Left lobe of liver (tissue), 2 donors: ENCODE measurements at regions not wholly inside any gene's neighbourhood (a gene's known extent, or its start where the extent isn't known, plus 50 kb on each side); places are given as distances from the start of the nearest gene placed in this dataset.

ENCODE experiments used
- ATAC-seq: fragments of 200-7000 bp; cut with Tn5 transposase; one replicate; pipeline ENCODE4 v1.9.1; 2020; ENCODE audit warnings: mild to moderate bottlenecking, moderate library complexity
- DNase-seq: peaks from one replicate; pipeline ENCODE4 v3.0.0-alpha.2; 2020; ENCODE audit warnings: low spot score
- donor health status: DM: no; HTN: no; CAD: no; lungs with moderate emphysema.
- donor health status: DM: no; HTN: yes; CAD: no.

- DNase-seq (no peak), ATAC-seq (peak; percentile 44)
Measured at GRCh38 chr14:73800970-73801515, 50.6 kb upstream of the PTGR2 start.

GRCh38 chr14:73797543-73798265, 53.9 kb upstream of the PTGR2 start:
- DNase-seq (no peak), ATAC-seq (no peak)

GRCh38 chr14:73796893-73797542, 54.6 kb upstream of the PTGR2 start:
- no peak for DNase-seq
- ATAC-seq: no peak

DNA sequence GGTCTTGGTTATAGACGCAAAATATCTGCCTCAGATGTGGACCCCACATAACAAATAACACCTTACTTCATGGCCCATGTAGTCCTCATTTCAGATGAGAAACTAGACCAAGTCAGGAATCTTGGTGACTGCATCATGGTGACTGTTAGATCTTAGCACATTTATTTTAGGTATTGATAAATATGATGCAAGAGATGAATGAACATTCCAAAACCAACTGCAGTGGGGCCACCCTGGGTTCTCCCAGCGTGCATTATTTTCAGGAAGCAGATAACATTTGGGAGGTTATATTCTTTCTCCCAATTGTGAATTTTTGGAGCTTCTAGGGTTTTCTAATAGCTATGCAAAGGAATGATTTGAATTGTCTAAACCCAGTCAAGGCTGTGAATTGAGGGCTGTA, 55.2 kb upstream of the PTGR2 start:
- DNase-seq (no peak), ATAC-seq (no peak)

GRCh38 chr14:73795974-73796373, 55.7 kb upstream of the PTGR2 start:
- ATAC-seq (peak; percentile 79), DNase-seq (peak; percentile 81)

DNA sequence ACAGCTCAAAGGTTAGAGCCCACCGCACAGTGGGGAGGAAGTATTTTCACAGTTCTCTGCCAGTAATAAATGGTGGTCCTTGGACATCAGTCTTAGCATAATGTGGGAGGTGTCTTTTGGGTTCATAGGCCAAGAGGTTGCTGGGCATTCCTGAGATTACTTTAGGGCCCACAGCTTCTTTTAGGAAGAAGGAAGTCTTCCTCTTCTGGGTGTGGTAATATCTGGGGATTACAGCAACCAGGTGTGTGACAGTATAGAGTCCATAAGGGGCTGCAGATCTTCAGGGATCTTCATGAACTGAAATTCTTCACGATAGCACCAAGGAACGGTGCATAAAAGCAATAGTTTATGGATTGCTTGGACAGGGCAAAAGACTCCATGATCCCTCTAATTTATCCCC, 56.2 kb upstream of the PTGR2 start:
- DNase-seq (no peak), ATAC-seq (no peak)

- ATAC-seq: no peak
- DNase-seq: no peak
Measured at GRCh38 chr14:73794146-73794545, 57.5 kb upstream of the PTGR2 start.

DNA sequence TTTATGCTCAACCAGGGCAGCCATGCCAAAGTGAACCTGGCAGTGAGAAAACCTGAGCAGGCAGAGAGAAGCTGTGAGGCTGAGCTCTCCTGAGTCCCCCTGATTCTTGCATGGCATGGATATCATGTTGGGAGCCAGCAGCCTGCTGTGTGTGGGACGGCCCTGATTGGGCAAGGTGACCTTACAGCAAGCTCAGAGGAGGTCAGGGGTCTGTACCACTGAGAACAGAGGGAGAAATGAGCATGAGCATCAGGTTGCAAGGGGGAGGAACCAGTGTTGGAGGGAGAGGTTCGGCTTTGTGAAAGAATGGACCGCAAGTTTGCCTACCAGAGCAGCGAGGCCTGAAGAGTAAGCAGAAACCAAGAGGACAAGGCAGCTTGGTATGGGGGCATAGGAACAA, 59.1 kb upstream of the PTGR2 start:
- DNase-seq: no peak
- no peak for ATAC-seq

DNA sequence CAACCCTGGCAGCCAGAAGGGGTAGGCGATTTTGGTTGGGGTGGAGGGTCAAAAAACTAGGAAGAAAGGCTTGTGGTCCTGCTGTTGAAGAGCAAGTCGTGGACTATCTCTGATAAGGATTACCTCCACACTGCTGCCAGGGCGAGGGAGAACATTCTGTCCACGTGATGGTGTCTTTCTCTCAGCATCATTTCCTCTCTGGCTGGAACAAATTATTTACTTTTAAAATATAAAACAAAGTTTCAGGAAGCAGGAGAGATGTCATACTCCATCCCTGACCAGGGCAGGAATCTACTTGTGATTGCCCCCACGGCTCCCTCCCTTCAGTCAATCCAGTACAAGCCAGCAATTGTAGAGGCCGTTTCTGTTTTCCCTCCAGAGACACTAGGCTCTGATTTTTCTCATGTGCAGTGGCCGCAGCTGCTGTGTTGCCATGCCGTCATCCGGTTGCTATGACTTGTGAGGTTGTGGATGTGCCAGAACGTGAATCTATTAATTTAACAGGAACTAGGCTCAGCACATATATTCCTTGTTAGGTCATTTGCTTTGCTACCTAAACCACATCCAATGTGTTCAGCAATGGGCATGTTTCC, 61.5 kb upstream of the PTGR2 start:
- DNase-seq (no peak), ATAC-seq (no peak)

- DNase-seq: no peak
- no peak for ATAC-seq
Measured at GRCh38 chr14:73788701-73789551, 62.7 kb upstream of the PTGR2 start.

GRCh38 chr14:73788317-73788598, 63.4 kb upstream of the PTGR2 start:
- ATAC-seq: no peak

DNA sequence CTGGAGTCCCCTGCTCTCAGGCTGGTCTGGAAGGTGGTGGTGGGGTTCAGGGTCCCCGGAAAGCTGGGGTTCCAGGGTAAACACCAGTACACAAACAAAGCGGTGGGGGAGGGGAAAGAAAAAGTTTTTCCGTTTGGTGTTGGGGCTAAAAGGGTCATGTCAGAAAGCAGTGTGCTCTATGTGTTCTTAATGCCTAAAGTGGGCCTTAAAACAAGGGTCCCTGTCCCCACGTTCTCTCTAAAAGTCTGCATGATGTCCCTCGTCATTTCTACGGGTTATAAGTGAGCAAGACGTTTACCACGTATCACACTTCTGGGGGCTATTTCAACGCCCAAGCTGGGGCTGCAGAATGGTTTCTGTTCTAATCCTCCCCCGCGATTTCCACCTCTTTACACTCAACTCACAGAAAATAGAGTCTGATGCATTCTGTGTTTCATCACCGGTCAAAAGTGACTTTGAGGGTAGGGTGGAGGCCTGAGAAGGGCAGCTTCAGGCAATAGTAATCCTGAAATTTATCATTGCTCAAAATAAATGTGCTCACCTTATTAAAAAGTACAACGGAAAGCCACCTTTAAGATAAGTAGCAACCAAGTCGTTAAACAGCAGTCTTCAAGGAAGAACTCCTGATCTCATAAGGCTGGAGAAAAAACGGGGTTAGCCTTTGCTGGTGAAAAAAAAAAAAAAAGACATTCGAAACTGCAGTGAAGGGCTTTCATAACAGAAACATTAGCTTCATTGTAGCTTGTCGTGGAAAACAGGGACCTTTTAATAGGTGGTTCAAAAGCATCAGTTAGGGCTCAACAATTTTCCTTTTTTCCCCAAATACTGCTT, 63.9 kb upstream of the PTGR2 start:
- no peak for ATAC-seq
- DNase-seq: no peak

More at GRCh38 chr14:73788317-73788598, 63.4 kb upstream of the PTGR2 start:
- DNase-seq: no peak

DNA sequence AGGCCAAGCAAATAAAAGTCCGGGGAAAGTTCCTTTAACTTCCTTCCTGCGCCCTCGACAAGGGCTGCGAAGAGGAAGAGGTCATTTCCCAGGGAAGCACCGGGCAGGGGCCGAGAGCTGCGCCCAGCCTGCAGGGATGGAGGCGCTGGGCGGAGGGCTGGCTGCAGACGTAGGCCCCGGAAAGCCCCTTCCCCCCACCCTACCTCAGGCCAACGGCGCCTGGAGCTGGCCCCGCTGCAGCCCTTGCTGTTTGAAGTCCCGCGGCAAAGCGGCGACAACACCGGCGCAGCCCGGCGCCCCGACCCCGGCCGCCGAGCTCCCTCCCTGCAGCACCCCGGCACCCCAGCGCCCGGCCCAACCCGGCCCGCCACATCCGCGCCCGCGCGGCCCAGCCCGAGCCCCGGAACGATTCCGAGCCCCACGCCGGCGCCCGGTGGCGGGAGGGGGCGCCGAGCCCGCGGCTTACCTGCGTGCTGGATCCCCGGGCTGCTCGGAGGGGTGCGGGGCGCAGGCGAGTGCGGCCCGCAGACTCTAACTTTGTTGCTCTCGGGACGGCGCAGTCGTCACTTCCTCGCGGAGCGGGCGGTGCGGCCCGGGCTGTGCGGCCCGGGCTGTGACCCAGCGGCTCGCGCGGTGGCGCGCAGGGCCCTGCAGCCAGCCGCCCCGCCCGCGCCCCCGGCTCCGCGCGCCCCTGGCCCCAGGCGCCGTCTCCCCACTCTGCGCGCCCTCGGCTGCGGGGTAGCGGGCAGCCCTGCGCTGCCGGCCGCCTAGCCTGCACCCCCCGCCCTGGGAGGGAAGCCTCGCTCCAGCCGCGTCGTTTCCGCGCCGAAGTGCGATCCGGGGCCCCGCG, 64.8 kb upstream of the PTGR2 start:
- ATAC-seq: peak; percentile 66

GRCh38 chr14:73785834-73786635, 65.6 kb upstream of the PTGR2 start:
- DNase-seq (peak; percentile 89), ATAC-seq (peak; percentile 67)

More for the DNA sequence above, 64.8 kb upstream of the PTGR2 start:
- DNase-seq: peak; percentile 75

DNA sequence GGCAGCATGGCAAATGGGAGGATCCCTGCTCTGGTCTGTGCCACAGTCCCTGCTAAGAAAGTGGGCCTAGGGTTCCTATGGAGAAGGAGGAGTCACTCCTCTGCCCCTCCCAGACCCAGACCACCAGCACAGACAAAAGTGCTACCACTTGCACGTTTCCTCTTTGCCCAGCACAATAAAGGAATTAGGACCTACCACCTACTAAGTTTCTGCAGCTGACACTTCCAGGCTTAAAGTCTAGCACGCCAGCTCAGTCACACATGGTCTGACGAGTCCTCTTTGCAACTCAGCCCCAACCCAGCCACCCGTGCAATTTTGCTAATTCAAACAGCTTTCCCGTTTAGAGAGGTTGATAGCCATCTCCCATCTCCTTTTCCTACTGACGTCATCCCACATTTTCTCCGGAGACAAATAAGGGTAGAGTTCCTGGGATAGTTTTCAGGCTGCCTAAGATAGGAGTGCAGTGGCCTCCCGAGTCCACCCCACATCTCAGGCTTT, 66.2 kb upstream of the PTGR2 start:
- DNase-seq: no peak
- ATAC-seq: peak; percentile 1

DNA sequence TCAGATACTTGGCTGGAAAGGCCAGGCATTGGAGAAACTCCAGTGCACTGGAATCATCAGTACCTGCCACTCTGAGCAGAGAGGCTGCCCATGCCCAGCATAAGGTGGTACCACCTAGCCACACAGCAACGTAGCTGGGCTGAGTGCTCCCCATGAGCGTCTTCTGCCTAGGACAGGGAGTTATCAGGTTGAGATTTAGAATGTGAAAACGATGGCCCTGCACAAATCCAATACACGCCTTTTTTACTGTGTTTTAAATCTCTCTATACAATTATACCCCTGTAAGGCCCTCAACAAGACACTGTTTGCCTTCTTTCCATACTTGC, 66.7 kb upstream of the PTGR2 start:
- no peak for ATAC-seq

GRCh38 chr14:73784181-73784987, 67.2 kb upstream of the PTGR2 start:
- DNase-seq (peak; percentile 60), ATAC-seq (peak; percentile 7)

More for the DNA sequence above, 66.7 kb upstream of the PTGR2 start:
- DNase-seq: no peak
